SK-N-SH (cell line): ENCODE measurements at regions not wholly inside any gene's neighbourhood (a gene's known extent, or its start where the extent isn't known, plus 50 kb on each side); places are given as distances from the start of the nearest gene placed in this dataset.

Source experiments
- CTCF ChIA-PET: fragments of 300-600, 350-600 bp; formaldehyde crosslinking; extraction: SDS; loops from one replicate; lab custom pipeline; 2021; lab: Yijun Ruan, JAX
- POLR2A ChIA-PET: fragments of 350-600 bp; sonication (Branson Sonifier 250); formaldehyde crosslinking; extraction: SDS; loops from one replicate; lab custom pipeline; 2020; ENCODE audit warnings: antibody characterized with exemption, inconsistent platforms; lab: Yijun Ruan, JAX
- DNase-seq: peaks from one replicate; pipeline ENCODE4 v3.0.0; 2012
- H2AFZ ChIP-seq: fragments of 200-600 bp; sonication (generic); 2 replicates; pipeline ENCODE4 v1.8.1; 2016; ENCODE audit warnings: antibody characterized with exemption, mild to moderate bottlenecking, low read depth
- H3F3A ChIP-seq: fragments of 200-600 bp; sonication (generic); replicated peaks from 2 replicates; pipeline ENCODE3; 2016; ENCODE audit warnings: antibody characterized with exemption, mild to moderate bottlenecking; ENCODE audit not compliant: insufficient read depth
- H3K27ac ChIP-seq, 2 experiments: fragments of 200-500 bp in 1 of 2; fragments of 200-600 bp in 1 of 2; sonication (Bioruptor generic) in 1 of 2; sonication (generic), shearing (Covaris generic) in 1 of 2; 2 replicates each; pipeline versions ENCODE4 v1.5.1 to v1.6.1; 2014 to 2016; ENCODE audit warnings: low read depth in 2 of 2, inconsistent platforms in 1 of 2, low read length in 1 of 2, mild to moderate bottlenecking in 1 of 2, mixed read lengths in 1 of 2
- H3K27me3 ChIP-seq: fragments of 200-600 bp; sonication (generic), shearing (Covaris generic); 2 replicates; pipeline ENCODE4 v1.6.1; 2016; ENCODE audit warnings: mixed run types; ENCODE audit not compliant: insufficient read depth
- H3K36me3 ChIP-seq, 2 experiments: fragments of 200-500 bp in 1 of 2; fragments of 200-600 bp in 1 of 2; sonication (Bioruptor generic) in 1 of 2; sonication (generic) in 1 of 2; replicated peaks in 1 of 2; 2 replicates each; pipeline versions ENCODE3 to v1.5.1; 2014 to 2016; ENCODE audit warnings: low read length in 1 of 2, mild to moderate bottlenecking in 1 of 2; ENCODE audit not compliant: insufficient read depth in 2 of 2, control insufficient read depth in 1 of 2
- H3K4me1 ChIP-seq, 2 experiments: fragments of 200-500 bp in 1 of 2; fragments of 200-600 bp in 1 of 2; sonication (Bioruptor generic) in 1 of 2; sonication (generic), shearing (Covaris generic) in 1 of 2; 2 replicates each; pipeline versions ENCODE4 v1.5.1 to v1.6.1; 2014 to 2016; ENCODE audit warnings: low read depth in 1 of 2, low read length in 1 of 2, mixed run types in 1 of 2; ENCODE audit not compliant: insufficient read depth in 2 of 2, control insufficient read depth in 1 of 2
- H3K4me2 ChIP-seq: fragments of 200-600 bp; sonication (generic), shearing (Covaris generic); 2 replicates; pipeline ENCODE4 v1.6.1; 2017; ENCODE audit warnings: mixed run types
- H3K4me3 ChIP-seq, 2 experiments: fragments of 200-500 bp in 1 of 2; fragments of 200-600 bp in 1 of 2; sonication (Bioruptor generic) in 1 of 2; sonication (generic), shearing (Covaris generic) in 1 of 2; 2 replicates each; pipeline versions ENCODE4 v1.5.1 to v1.8.1; 2014 to 2016; ENCODE audit warnings: low read depth in 2 of 2, inconsistent platforms in 1 of 2, low read length in 1 of 2, mild to moderate bottlenecking in 1 of 2, mixed read lengths in 1 of 2, moderate library complexity in 1 of 2
- H3K79me2 ChIP-seq: fragments of 200-600 bp; sonication (generic); 2 replicates; pipeline ENCODE4 v1.8.1; 2017; ENCODE audit warnings: mild to moderate bottlenecking; ENCODE audit not compliant: insufficient read depth
- H3K9ac ChIP-seq: fragments of 200-600 bp; sonication (generic); 2 replicates; pipeline ENCODE4 v1.6.1; 2017; ENCODE audit warnings: mixed run types
- H3K9me2 ChIP-seq: fragments of 200-600 bp; sonication (generic); 2 replicates; pipeline ENCODE4 v1.6.1; 2017; ENCODE audit warnings: mixed run types
- H3K9me3 ChIP-seq: fragments of 200-600 bp; sonication (generic); 2 replicates; pipeline ENCODE4 v1.6.1; 2017; ENCODE audit warnings: mixed run types, mild to moderate bottlenecking, moderate library complexity
- H4K20me1 ChIP-seq: fragments of 200-600 bp; sonication (generic); 2 replicates; pipeline ENCODE4 v1.6.1; 2017; ENCODE audit warnings: mild to moderate bottlenecking, mixed run types; ENCODE audit not compliant: insufficient read depth
- CHD2 ChIP-seq: fragments of 150-350 bp; IDR thresholded peaks from 2 replicates; pipeline ENCODE4 v1.6.1; 2018; ENCODE audit warnings: low read length; ENCODE audit not compliant: partially characterized antibody
- ELF1 ChIP-seq: IDR thresholded peaks from 2 replicates; pipeline ENCODE4 v1.4.0; 2012
- EP300 ChIP-seq, 2 experiments: IDR thresholded peaks; 2 replicates each; pipeline versions ENCODE4 v1.4.0 to v1.6.1; 2012; ENCODE audit warnings: borderline replicate concordance in 1 of 2, low read depth in 1 of 2, low read length in 1 of 2
- EZH2phosphoT487 ChIP-seq: fragments of 200-600 bp; sonication (generic); IDR thresholded peaks from 2 replicates; pipeline ENCODE4 v1.6.1; 2017; ENCODE audit warnings: low read depth, mixed run types, mild to moderate bottlenecking, antibody characterized with exemption, moderate library complexity, borderline replicate concordance
- IRF3 ChIP-seq: fragments of 150-350 bp; IDR thresholded peaks from 2 replicates; pipeline ENCODE4 v1.6.1; 2016; ENCODE audit warnings: mild to moderate bottlenecking, low read depth, low read length
- JUND ChIP-seq: IDR thresholded peaks from 2 replicates; pipeline ENCODE4 v1.4.0; 2012
- MEF2A ChIP-seq: IDR thresholded peaks from 2 replicates; pipeline ENCODE4 v1.4.0; 2012; ENCODE audit warnings: low read depth, borderline replicate concordance
- MXI1 ChIP-seq: IDR thresholded peaks from 2 replicates; pipeline ENCODE4 v1.6.1; 2012; ENCODE audit warnings: mild to moderate bottlenecking, low read depth, low read length, improper control_type of control experiment
- NFIC ChIP-seq: IDR thresholded peaks from 2 replicates; pipeline ENCODE4 v1.4.0; 2012; ENCODE audit warnings: borderline replicate concordance
- PBX3 ChIP-seq: IDR thresholded peaks from 2 replicates; pipeline ENCODE4; 2012
- RFX5 ChIP-seq: IDR thresholded peaks from 2 replicates; pipeline ENCODE4 v1.6.1; 2012; ENCODE audit warnings: mild to moderate bottlenecking, improper control_type of control experiment, low read length
- RXRA ChIP-seq: IDR thresholded peaks from 2 replicates; pipeline ENCODE4 v1.4.0; 2012; ENCODE audit warnings: low read depth, mild to moderate bottlenecking, borderline replicate concordance
- USF1 ChIP-seq: IDR thresholded peaks from 2 replicates; pipeline ENCODE4 v1.4.0; 2012; ENCODE audit warnings: low read depth, borderline replicate concordance
- YY1 ChIP-seq: IDR thresholded peaks from 2 replicates; pipeline ENCODE4 v1.4.0; 2012; ENCODE audit warnings: low read depth, mild to moderate bottlenecking
- ZBTB33 ChIP-seq: IDR thresholded peaks from 2 replicates; pipeline ENCODE4 v1.4.0; 2012; ENCODE audit warnings: low read depth, borderline replicate concordance
- WGBS: methylation state at CpG from one replicate; pipeline ENCODE4 v1.1.6; 2017; ENCODE audit warnings: low lambda C conversion rate; 5-methylcytosine and 5-hydroxymethylcytosine counted together

- Histone ChIP-seq H2AFZ (no peak overlapping the region), H4K20me1 (no peaks in the 10 kb centered on the region), H3F3A (no peaks in the 10 kb centered on the region), H3K4me1 (no peaks in the 10 kb centered on the region), H3K79me2 (no peaks in the 10 kb centered on the region)
- POLR2A ChIA-PET = no interaction called here
- no peak for TF ChIP-seq EZH2phosphoT487
- TF ChIP-seq ELF1 = no peak
- no peak for TF ChIP-seq EP300 (IDR thresholded peaks at IDR 0.05; ENCODE audit: borderline replicate concordance in 1 of 2, low read depth in 1 of 2, low read length in 1 of 2)
- no peak for TF ChIP-seq IRF3
- no peak for TF ChIP-seq NFIC
- no peak for TF ChIP-seq ZBTB33
- TF ChIP-seq, all 33 proteins: peak for 0
- Histone ChIP-seq H3K9ac (no peak overlapping the region), H3K9me2 (no peaks in the 10 kb centered on the region), H3K27ac (no peak overlapping the region), H3K4me3 (no peak overlapping the region), H3K36me3 (no peaks in the 10 kb centered on the region), H3K27me3 (no peaks in the 10 kb centered on the region), H3K9me3 (no peaks in the 10 kb centered on the region), H3K4me2 (no peak overlapping the region)
- WGBS = 8% methylated on average over 5 of the region's 5 CpGs
- CTCF ChIA-PET = interaction anchor here (1.3 kb wide), 1 partner anchor 158 kb away, joined by 3 read pairs; no protein-coding TSS in a partner anchor
- no peak for DNase-seq
These were observed 123.1 kb upstream of the ENPEP start for GRCh38 chr4:110352670-110353442.

GRCh38 chr4:110348711-110349383 lies 127.1 kb upstream of the ENPEP start:
- Histone ChIP-seq H3F3A (no peaks in the 10 kb centered on the region), H3K27ac (no peak overlapping the region), H3K4me3 (no peak overlapping the region), H3K79me2 (no peaks in the 10 kb centered on the region), H3K9me2 (no peaks in the 10 kb centered on the region), H3K9me3 (no peaks in the 10 kb centered on the region), H3K4me2 (no peak overlapping the region), H2AFZ (no peak overlapping the region), H3K36me3 (no peaks in the 10 kb centered on the region), H4K20me1 (no peaks in the 10 kb centered on the region), H3K27me3 (no peaks in the 10 kb centered on the region), H3K4me1 (no peaks in the 10 kb centered on the region; a peak in 1 of 4 replicates)
- POLR2A ChIA-PET = no interaction called here
- CTCF ChIA-PET = no interaction called here
- 8% methylated on average over 3 of the region's 3 CpGs for WGBS
- TF ChIP-seq MEF2A (no peak), RFX5 (no peak), USF1 (no peak), PBX3 (no peak), MXI1 (no peak), ELF1 (no peak), JUND (no peak), RXRA (no peak), YY1 (no peak), CHD2 (no peak)
- TF ChIP-seq, all 33 proteins: peak for 0
- no peak for DNase-seq
- no peak overlapping the region for H3K9ac ChIP-seq
